Germinal center (tissue), 1 donor: ENCODE measurements at regions not wholly inside any gene's neighbourhood (a gene's known extent, or its start where the extent isn't known, plus 50 kb on each side); places are given as distances from the start of the nearest gene placed in this dataset.
A peak's percentile ranks its signal among the peaks of the same experiment; 100 is the strongest.
"Not testable (repeated sequence)": the region's sequence is repeated elsewhere in the genome, so short reads cannot be mapped to it uniquely, and the experiment has no call there.

ENCODE experiments used
- DNase-seq: peaks from one replicate; pipeline ENCODE4 v3.0.0; 2012; ENCODE audit warnings: mixed read lengths, low spot score

DNA sequence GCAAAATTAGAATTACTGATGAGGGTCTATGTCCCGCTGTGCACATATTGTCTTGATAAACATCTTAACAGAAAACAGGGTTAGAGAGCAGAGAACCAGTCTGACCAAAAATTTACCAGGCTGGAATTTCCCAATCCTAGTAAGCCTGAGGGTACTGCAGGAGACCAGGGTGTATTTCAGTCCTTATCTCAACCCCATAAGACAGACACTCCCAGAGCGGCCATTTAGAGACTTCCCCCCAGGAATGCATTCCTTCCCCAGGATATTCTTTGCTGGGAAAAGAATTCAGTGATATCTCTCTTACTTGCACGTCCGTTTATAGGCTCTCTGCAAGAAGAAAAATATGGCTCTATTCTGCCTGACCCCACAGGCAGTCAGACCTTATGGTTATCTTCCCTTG is 101.4 kb upstream of the FAM3C start:
- DNase-seq = not testable (repeated sequence)

DNA sequence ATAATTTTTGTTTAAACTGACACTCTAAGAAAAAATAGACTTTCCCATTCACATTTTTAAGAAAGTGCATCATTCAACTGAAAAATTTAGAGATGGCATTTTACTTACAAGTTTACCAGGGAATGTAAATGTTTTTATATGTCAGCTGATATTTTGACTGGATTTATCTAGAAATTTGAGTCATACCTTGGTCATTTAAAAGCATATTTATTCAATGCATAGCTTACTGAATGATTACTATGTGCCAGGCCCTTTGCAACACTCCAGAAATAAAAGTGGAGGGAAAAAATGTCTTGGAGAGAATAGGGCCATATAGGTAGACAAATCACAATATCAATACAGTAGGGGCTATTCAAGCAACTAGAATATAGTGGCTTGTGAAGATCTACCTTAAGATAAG is 98.4 kb upstream of the FAM3C start:
- DNase-seq = no peak

DNA sequence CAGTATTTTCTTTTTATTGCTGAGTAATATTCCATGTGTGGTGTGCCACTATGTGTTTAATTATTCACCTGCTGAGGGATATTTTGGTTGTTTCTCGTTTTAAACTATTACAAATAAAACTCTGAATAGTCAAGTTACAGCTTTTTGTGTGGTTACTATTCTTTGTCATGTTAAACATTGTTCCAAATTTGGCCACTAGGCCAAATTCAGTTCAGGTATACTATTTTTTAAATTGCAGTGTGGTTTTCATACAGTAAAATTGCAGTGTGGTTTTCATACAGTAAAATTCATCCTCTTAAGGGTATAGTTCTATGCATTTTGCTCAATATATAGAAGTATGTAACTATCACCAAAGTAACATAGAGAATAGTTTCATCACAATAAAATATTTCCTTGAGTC is 97.4 kb upstream of the FAM3C start:
- DNase-seq = no peak

DNA sequence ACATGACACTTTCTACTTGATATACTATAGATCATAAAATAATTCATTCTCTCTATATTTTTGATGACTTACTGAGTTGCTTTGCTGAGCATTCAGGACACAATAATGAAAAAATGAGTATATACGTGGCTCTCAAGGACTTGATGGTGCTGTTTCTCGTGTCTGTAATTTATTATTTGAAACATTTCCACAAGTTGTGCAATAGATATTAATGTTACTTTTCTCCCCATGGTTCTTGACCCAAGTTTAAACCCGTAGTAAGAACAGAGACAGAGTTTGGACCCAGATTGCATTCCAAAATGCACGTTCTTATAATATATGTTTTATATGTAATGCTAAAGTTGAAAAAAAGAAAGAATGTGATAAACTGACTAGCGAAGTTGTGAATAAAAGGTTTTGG is 94.2 kb upstream of the FAM3C start:
- no peak for DNase-seq

DNA sequence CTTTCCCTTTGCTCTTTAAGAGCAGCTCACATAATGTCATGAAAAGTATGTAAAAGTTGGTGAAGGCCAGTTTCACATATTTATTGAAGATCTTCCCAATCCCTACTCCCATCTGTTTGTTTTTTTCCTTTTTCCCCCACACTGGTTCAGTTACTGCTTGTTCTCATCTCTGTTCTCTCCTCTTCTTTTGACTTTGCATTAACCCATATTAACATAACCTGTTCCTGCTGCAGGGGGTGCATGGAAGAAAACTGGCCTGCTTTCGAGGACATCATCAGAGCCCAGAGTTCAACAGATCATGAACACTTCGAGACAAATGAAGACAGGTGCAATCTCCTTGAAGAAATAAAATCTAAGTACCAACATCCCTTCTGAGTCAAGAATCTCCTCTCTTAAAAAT is 93.3 kb upstream of the FAM3C start:
- no peak for DNase-seq

DNA sequence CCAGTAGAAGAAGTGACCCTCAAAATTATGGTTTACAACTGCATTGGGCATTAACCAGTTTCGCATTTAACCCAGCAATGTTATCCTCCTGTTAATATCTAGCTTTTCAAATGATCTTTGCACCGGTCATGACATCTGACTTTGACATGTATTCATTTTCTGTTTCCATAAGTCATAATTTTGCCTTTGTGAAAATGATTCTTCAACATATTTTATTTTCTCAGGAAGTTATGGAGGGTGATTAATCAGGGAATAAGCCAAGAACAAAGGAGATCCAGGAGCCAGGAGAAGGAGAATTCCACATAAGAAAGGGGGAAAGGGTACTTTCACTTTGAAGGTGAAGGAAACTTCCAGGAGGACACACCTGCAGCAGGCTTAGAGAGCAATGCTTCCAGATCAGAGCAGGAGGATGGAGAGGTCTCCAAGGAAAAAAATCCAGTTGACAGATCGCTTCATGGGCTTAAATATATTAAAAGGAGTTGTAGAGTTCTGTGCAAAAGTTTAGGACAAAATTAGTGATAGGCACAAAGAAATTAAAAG is 92.1 kb upstream of the FAM3C start:
- no peak for DNase-seq

DNA sequence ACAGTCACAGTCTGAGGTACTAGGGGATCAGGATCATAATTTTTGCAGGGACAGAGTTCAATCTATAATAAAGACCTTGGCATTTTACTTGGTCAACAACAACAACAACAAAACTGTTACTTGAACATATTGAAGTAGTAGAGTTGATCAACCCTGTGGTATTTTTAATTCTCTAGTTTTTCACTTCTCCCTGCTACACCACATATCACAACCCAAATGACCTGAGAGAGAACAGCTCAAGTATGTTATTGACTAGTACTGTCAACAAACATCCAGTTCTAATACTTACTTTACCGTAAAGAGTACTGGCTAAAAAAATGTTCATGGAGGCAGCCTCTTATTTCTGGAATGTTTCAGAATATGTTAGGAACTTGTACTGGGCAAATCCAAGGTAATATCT is 90.5 kb upstream of the FAM3C start:
- DNase-seq = no peak

DNA sequence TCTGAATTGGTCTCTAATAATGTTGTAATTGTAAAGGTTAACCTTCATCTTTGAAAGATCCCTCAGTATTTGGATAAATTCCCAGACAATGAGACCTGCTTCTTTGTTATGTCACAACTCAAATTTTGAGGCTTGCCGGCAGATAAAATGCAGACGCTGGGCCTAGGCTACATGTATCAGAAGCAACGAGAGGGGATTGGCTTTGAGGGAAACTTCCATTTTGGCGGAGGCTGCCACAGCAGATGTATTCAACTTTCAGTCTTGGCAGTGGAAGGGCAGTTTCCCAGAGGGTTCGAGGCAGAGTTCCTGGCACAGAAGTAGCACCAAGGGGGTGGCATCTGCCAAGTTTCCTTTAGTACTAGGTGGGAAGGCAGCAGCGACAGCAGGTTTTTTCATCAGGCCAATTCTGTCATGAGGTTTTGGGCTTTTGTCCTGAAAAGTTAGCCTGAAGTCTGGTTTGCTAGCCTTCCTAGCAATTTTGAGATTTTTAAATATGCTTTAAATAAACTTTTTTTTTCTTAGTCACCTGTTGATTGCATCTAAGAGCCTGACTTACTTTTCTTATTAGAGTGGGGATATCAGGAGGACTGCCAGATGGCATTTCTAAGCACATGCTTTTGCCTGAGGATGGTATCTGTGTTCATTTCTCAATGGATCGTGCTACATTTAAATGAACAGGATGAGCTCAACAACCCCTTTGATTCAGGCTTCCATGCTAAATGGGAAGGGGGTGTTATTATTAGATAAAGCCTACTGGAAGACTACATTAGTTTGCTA is 89.5 kb upstream of the FAM3C start:
- no peak for DNase-seq

DNA sequence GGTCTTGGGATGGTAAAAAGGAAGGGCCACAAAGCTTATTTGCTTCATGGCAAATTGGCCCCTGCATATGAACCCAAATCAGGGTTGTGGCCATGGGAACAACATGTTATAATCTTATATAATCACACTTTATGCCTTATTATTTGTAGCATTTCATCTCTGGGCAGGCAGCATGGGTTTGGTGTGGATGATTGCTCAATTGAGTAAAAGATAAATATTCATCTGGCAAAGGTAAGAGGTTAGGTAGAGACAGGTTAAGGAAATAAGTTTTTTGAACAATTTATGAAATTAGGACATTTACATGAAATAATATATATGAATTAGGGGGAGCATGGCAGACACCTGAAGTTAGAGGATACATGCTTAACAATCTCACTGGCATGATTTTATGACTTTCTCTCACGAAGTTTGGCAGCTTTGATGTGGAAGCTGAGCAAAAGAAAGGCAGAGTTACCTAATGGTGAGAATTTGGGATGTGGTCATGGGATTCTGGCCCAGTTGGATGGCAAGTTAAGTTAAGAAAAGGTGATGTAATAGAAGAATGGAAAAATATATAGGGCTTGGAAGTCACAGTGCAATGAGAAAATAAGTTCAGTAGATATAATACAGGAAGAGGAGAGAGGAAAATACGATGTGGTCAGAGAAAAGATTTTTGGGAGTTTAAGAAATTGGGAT is 88.1 kb upstream of the FAM3C start:
- DNase-seq = no peak

DNA sequence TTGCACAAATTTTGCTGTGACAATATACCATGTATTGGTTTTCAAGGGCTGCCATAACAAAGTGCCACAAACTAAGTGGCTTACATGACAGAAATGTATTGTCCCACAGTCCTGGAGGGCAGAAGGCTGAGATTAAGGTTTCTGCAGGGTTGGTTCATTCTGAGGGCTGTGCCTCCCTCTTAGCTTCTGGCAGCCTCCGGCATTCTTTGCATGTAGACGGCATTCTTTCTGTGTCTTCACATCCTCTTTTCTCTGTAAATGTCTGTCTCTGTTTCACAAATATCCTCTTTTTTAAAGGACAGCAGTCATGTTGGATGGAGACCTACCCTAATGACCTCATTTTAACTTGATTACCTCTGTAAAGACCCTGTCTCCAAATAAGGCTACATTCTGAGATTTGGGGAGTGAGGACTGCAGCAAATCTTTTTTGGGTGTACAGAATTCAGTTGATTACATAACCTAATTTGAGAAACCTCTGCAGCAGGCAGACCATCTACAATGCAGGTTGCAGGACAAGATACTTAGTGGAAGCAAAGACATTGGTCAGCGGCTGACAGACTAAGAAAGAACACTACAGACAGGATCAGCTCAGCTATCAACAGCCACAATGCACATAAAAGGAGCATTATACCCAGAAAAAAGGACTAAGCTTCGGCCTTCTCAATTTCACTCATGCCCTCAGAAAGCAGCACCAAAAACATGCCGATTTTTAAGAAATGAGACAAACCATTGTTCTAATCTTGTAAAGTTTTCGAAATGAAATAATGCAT is 84.6 kb upstream of the FAM3C start:
- no peak for DNase-seq

DNA sequence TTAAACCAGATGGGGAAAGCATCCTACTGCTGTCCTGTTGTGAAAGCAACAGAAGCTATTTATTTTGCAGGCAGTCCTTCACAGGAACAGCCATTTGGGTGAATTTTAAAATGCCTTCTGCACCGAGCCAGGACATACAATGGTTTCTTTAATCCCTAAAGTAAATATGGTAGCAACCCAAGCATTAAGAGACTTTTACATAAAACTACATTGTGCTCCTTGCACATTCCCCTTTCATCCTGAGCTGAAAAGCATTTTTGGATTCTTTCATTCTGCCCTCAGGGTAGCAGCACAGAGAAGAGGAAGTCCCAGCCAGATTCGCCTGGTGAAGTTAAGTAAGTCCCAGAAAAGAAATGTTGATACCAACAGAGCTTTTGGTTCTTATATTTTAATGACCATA is 84.0 kb upstream of the FAM3C start:
- no peak for DNase-seq

DNA sequence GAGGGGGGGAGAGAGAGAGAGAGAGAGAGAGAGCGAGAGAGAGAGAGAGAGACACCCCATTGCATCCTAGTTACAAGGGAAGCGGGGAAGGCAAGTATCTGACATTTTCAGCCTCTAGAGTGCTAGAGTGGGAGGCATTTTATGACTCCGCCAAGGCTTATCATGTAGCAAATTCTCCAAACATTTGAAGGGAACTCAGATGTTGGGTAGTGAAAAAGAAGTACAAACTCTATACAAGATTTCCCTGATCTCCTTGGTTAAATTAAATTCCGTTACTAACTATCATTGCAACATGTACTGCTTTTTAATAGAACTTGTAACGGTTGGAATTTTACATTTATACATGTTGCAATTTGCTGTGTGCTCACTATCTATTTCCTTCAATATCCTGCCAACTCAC is 83.4 kb upstream of the FAM3C start:
- DNase-seq = no peak

DNA sequence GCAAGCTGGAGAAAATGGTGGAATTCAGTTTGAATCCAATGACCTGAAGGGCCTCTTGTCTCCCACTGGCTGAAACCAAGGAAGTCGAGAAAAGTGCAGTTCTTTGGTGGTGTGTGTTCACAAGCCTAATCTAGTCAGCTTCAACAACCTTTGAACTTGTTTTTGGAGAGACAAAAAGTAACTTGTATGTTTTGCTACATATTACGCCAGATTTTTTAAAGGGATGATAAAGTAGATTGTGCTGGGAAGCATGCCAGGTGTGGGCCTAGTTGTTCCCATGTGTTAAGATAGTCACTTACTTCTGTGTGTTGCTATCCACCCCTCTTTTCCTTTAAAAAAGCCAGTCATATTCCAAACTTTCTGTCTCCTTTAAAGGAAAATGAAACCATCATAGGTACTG is 79.7 kb upstream of the FAM3C start:
- no peak for DNase-seq

DNA sequence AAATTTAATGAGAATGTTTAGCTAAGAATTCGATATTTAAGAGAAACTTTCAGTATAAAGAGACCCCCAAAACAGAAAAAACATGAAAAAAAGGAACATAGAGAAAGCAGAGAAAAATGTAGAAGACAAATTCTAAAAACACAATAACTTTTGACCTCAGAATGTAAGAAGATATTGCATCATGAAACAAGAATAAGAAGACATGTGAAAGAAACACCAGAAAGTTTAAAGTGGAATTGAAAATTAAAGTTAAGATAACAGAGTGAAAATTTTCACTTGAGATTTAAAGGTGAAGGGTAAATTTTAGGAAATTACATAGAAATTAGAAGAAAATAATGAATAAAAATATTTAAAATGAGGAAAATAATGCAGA is 78.2 kb upstream of the FAM3C start:
- DNase-seq = no peak

DNA sequence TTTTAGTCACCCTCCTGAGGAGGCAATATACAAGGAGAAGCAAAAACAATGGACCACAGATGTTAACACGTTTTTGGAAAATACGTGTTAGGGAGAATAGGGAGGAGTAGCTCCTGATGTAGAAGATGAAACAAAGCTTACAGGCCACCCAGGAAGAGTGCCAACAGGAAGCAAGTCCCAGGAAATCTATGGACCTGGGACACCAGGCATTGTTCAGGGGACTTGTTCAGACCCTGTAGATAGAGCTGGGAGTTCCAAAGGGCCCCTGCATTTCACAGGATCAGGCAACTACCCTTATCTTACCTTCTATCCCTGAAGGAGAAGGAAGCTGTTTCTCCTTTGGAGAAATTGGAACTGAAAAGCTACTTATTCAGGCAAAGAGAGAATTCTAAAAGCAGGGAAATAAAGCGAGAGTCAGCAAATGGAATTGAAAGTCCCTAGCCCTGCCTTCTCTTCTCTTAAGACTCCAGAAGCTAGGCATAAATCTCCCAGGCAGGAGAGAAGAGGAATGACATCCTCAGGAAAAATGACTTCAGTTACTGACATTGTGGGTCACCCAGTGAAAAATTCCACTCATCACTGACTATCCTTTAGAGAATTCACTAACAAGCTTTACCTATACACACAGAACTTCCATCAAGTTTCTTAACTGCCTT is 77.7 kb upstream of the FAM3C start:
- no peak for DNase-seq

DNA sequence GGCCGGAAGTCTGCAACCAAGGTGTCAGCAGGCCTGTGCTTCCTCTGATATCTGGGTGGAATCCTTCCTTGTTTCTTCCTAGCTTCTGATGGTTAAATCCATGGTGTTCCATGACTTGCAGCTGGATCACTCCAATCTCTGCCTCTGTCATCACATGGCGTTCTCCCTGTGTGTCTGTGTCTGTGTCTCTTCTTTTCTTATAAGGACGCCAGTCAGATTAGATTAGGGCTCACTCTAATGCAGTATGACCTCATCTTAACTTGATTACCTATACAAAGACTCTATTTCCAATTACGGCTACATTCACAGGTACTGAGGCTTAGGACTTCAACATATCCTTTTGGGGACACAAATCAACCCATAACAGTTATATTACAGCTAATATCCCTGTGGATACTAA is 70.3 kb upstream of the FAM3C start:
- no peak for DNase-seq

DNA sequence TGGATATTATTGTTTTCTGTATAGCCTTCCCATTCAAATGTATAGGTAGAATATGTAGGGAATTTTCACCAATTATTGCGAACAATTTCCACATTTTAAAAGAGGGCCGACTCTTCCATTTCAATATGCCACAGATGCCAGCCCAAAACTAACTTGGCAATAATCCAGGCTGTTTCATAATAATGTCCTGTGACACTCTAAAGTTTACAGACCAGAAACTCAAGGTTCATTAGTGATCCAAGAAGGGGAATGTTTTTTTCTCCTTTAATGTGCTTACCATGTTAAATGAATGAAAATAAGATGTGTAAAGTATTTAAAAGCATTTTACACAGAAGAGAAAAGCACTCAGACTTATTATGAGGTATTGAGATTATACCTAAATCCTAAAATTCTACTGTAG is 63.0 kb upstream of the FAM3C start:
- DNase-seq = no peak

DNA sequence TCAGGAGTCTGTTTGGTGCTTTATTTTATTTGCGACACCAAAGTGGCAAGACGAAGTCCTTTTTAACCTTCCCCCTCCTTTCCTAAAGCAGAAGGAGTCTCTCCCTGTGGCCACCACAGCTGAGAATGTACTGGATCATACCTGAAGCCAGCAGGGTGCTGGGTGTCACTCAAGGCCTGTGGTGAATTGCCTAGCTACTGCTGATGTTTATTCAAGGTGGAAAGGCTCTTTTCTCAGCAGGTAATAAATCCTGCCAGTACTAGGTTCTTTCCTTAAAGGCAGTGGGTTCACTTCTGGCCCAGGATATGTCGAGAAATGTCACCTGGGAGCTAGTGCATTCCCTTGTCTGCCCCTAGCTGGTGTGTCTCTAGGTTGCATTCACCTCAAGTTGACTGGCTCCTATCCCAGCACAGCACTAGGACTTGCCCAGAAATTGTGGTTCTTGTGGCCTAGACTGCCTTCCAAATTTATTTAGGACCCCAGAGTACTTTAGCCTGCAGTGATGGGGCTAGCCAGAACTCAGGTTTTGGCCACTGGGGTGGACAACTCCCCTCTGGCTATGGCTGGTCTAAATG is 60.8 kb upstream of the FAM3C start:
- no peak for DNase-seq

DNA sequence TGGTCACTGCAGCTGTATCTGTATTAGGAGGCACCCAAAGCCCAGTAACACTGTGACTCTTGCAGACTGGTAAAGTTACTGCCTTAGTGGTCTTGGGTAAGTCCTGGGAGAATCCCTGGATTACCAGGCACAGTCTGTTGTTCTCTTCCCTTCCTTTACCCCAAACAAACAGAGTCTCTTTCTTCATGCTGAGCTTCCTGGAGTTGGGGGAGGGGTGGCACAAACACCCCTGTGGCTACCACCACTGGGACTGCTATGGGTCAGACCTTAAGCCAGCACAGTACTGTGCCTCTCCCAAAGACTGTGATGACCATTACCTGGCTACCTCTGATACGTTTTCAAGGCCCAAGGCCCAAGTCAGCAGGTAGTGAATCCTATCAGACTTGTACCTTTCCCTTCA is 59.9 kb upstream of the FAM3C start:
- DNase-seq = no peak

DNA sequence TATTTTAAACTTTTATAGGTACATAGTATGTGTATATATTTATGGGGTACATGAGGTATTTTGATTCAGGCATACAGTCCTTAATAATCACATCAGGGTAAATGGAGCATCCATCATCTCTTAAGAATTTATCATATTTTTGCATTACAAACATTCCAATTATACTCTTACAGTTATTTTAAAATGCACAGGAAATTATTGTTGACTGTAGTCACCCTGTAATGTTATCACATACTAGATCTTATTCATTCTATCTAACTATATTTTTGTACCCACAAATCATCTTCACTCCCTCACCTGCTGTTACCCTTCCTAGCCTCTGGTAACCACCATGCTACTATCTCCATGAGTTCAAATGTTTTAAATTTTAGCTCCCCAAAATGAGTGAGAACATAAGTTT is 56.3 kb upstream of the FAM3C start:
- no peak for DNase-seq

DNA sequence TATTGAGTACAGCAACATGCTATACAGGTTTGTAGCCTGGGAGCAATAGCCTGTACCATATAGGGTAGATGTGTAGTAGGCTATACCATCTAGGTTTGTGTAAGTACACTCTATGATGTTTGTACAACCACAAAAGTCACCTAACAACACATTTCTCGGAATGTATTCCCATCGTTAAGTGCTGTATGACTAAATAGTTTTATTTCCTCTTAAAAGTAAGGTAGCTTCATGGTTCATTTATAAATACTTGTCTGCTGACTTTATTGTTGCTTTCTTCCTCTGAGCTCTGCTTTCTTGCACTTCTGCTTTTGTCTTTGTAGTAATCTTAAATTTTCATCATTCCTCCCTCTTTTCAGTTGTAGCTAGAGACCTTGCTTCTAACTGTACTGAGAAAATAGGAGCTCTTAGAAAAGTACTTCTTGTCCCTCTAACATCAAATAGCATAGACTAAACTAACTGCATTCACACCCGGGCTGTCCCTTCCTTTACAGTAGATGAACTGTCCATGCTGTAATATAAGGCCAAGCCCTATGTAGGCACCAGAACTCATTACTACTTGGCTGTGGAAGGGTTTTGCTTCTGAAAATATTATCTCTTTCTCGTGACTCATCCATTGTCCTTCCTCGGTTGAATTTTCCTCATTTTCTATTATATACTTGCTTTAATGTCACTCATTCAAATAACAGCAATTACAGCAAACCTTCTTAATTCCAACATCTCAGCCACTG is 55.4 kb upstream of the FAM3C start:
- DNase-seq = peak; percentile 5
